Keratinocyte (primary cell): ENCODE measurements at regions not wholly inside any gene's neighbourhood (a gene's known extent, or its start where the extent isn't known, plus 50 kb on each side); places are given as distances from the start of the nearest gene placed in this dataset.

ENCODE experiments used
- DNase-seq: peaks from one replicate; pipeline ENCODE4 v3.0.0-alpha.2; 2011; ENCODE audit warnings: low read depth, missing footprints, low spot score
- FAIRE-seq: peaks from 2 replicates; lab custom pipeline; 2011; peaks lifted over from hg19 to GRCh38; lab: Jason Lieb, UNC
- H2AFZ ChIP-seq: 2 replicates; pipeline ENCODE4 v1.6.0; 2012; ENCODE audit warnings: low read length, control low read depth, inconsistent platforms; ENCODE audit not compliant: control insufficient read depth
- H3K27ac ChIP-seq: 2 replicates; pipeline ENCODE4 v1.5.1; 2011; ENCODE audit warnings: low read length; ENCODE audit not compliant: control insufficient read depth, insufficient read depth
- H3K27me3 ChIP-seq: 3 replicates; pipeline ENCODE4 v1.6.0; 2011; ENCODE audit warnings: low read length; ENCODE audit not compliant: control insufficient read depth, insufficient read depth; ENCODE audit errors: extremely low read depth
- H3K36me3 ChIP-seq, 2 experiments: 2 replicates in 1 of 2; 3 replicates in 1 of 2; pipeline ENCODE4 v1.5.1; 2011; ENCODE audit warnings: low read length in 2 of 2, mild to moderate bottlenecking in 1 of 2; ENCODE audit not compliant: control insufficient read depth in 2 of 2, insufficient read depth in 2 of 2; ENCODE audit errors: extremely low read depth in 1 of 2
- H3K4me1 ChIP-seq: 3 replicates; pipeline ENCODE4 v1.5.1; 2011; ENCODE audit warnings: low read length; ENCODE audit not compliant: control insufficient read depth, insufficient read depth; ENCODE audit errors: extremely low read depth
- H3K4me2 ChIP-seq: 3 replicates; pipeline ENCODE4 v1.6.0; 2011; ENCODE audit warnings: low read depth, low read length; ENCODE audit not compliant: control insufficient read depth, insufficient read depth; ENCODE audit errors: extremely low read depth
- H3K4me3 ChIP-seq, 3 experiments: fragments of 200-600 bp in 1 of 3; sonication (generic) in 1 of 3; 2 replicates in 2 of 3; 3 replicates in 1 of 3; pipeline ENCODE4 v1.5.1; 2011 to 2016; ENCODE audit warnings: low read length in 3 of 3, mild to moderate bottlenecking in 3 of 3, control low read depth in 2 of 3, inconsistent platforms in 1 of 3, low read depth in 1 of 3, mixed read lengths in 1 of 3, mixed run types in 1 of 3, moderate library complexity in 1 of 3; ENCODE audit not compliant: control insufficient read depth in 2 of 3, insufficient read depth in 2 of 3; ENCODE audit errors: extremely low read depth in 1 of 3
- H3K79me2 ChIP-seq: 2 replicates; pipeline ENCODE4 v1.6.0; 2012; ENCODE audit warnings: low read length; ENCODE audit not compliant: control insufficient read depth, insufficient read depth
- H3K9ac ChIP-seq: 3 replicates; pipeline ENCODE4 v1.6.0; 2011; ENCODE audit warnings: low read length; ENCODE audit not compliant: control insufficient read depth, insufficient read depth; ENCODE audit errors: extremely low read depth
- H3K9me1 ChIP-seq: 3 replicates; pipeline ENCODE4 v1.6.0; 2011; ENCODE audit warnings: low read length; ENCODE audit not compliant: control insufficient read depth, insufficient read depth; ENCODE audit errors: extremely low read depth
- H3K9me3 ChIP-seq: 2 replicates; pipeline ENCODE4 v1.5.1; 2012; ENCODE audit warnings: low read depth, low read length; ENCODE audit not compliant: control insufficient read depth
- H4K20me1 ChIP-seq: 3 replicates; pipeline ENCODE4 v1.6.0; 2011; ENCODE audit warnings: low read length; ENCODE audit not compliant: control insufficient read depth, insufficient read depth; ENCODE audit errors: extremely low read depth
- CTCF ChIP-seq, 3 experiments: IDR thresholded peaks in 1 of 3; conservative IDR thresholded peaks in 1 of 3; optimal IDR thresholded peaks in 1 of 3; 2 replicates in 2 of 3; 3 replicates in 1 of 3; pipeline versions ENCODE3 to v1.5.1; 2011; ENCODE audit warnings: low read length in 3 of 3, mild to moderate bottlenecking in 3 of 3, moderate library complexity in 2 of 3, control low read depth in 1 of 3, inconsistent platforms in 1 of 3; ENCODE audit not compliant: insufficient read depth in 2 of 3; ENCODE audit errors: extremely low read depth in 1 of 3
- EZH2 ChIP-seq: IDR thresholded peaks from one replicate; pipeline ENCODE4 v1.6.1; 2012; ENCODE audit warnings: inconsistent platforms, mild to moderate bottlenecking, low read length, moderate library complexity
- dilution Hi-C: fragments of 300-500 bp; cut with MboI; formaldehyde crosslinking; loops from one replicate; pipeline ENCODE4 v1.7.0; 2020; ENCODE audit warnings: low sequenced_read_pairs; ENCODE audit not compliant: extremely low pct_ligation_motif_present

DNA sequence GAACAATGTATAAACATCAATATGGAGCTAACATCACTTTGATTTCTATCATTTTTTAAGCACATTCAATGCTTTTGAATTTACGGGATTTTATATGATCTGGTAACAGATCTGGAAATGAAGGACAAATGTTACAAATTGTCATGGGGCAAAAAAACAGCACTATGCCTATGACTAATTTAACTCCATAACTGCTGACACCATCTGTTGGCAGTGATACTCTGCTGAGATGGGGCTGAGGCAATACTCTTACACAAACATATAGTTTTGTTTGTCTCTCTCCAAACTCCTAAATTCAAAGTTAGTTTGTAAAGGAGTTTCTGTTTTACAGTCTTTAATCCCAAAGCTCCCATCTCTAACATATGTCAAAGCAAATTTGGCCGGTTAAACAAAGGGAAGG lies 132.5 kb upstream of the FER start:
- no peak overlapping the region for H2AFZ ChIP-seq
- dilution Hi-C loops: no loop called here
- H3K9me1 ChIP-seq: no peaks in the 10 kb centered on the region
- no peak overlapping the region for H3K9ac ChIP-seq
- no peaks in the 10 kb centered on the region for H3K9me3 ChIP-seq
- TF ChIP-seq CTCF (optimal IDR thresholded peaks at IDR 0.05 in 1 of 3, IDR thresholded peaks at IDR 0.05 in 1 of 3, conservative IDR thresholded peaks at IDR 0.05 in 1 of 3; ENCODE audit: extremely low read depth in 1 of 3, insufficient read depth in 2 of 3, low read length in 3 of 3): no peak
- TF ChIP-seq EZH2: no peak
- no peaks in the 10 kb centered on the region for H4K20me1 ChIP-seq
- DNase-seq (no peak), FAIRE-seq (no peak)
- no peak overlapping the region for H3K4me3 ChIP-seq
- H3K79me2 ChIP-seq: no peaks in the 10 kb centered on the region
- no peak overlapping the region for H3K4me2 ChIP-seq
- H3K36me3 ChIP-seq: no peaks in the 10 kb centered on the region
- peaks cover 6% of the 10 kb centered on the region for H3K27me3 ChIP-seq
- no peaks in the 10 kb centered on the region for H3K4me1 ChIP-seq
- no peak overlapping the region for H3K27ac ChIP-seq

- no peaks in the 10 kb centered on the region for H4K20me1 ChIP-seq
- H3K36me3 ChIP-seq: no peaks in the 10 kb centered on the region
- H3K27ac ChIP-seq: no peak overlapping the region
- no peaks in the 10 kb centered on the region for H3K79me2 ChIP-seq
- H3K4me3 ChIP-seq: no peak overlapping the region
- H3K9ac ChIP-seq: no peak overlapping the region
- H3K4me1 ChIP-seq: no peaks in the 10 kb centered on the region
- H3K4me2 ChIP-seq: no peak overlapping the region
- no peak for TF ChIP-seq EZH2
- TF ChIP-seq CTCF (optimal IDR thresholded peaks at IDR 0.05 in 1 of 3, IDR thresholded peaks at IDR 0.05 in 1 of 3, conservative IDR thresholded peaks at IDR 0.05 in 1 of 3; ENCODE audit: extremely low read depth in 1 of 3, insufficient read depth in 2 of 3, low read length in 3 of 3): no peak
- H2AFZ ChIP-seq: no peak overlapping the region
- no peaks in the 10 kb centered on the region for H3K9me3 ChIP-seq
- no peak for FAIRE-seq
- no peak for DNase-seq
- dilution Hi-C loops: no loop called here
- H3K9me1 ChIP-seq: no peaks in the 10 kb centered on the region
- H3K27me3 ChIP-seq: no peaks in the 10 kb centered on the region
Observed at GRCh38 chr5:108607421-108607820, 140.3 kb upstream of the FER start.
